ENCODE measurements at regions not wholly inside any gene's neighbourhood (a gene's known extent, or its start where the extent isn't known, plus 50 kb on each side); places are given as distances from the start of the nearest gene placed in this dataset.

DNA sequence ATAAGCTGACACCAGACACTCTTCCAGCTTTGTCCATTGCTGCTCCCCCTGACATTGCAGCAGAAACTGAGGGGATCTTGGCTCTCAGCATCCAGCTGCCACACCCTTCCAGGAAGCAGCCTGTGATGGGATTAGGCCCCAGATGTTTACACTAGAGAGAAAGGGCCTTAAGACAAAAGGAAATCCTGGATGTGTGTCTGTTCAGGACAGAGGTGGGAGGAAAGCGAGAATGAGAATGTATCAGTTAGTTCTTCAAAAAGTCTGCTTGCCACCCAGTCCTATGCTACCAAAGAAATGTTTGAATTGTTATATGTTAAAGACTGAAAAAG lies 58.8 kb downstream of the HES1 start:
- TF ChIP-seq, protein P1, sequence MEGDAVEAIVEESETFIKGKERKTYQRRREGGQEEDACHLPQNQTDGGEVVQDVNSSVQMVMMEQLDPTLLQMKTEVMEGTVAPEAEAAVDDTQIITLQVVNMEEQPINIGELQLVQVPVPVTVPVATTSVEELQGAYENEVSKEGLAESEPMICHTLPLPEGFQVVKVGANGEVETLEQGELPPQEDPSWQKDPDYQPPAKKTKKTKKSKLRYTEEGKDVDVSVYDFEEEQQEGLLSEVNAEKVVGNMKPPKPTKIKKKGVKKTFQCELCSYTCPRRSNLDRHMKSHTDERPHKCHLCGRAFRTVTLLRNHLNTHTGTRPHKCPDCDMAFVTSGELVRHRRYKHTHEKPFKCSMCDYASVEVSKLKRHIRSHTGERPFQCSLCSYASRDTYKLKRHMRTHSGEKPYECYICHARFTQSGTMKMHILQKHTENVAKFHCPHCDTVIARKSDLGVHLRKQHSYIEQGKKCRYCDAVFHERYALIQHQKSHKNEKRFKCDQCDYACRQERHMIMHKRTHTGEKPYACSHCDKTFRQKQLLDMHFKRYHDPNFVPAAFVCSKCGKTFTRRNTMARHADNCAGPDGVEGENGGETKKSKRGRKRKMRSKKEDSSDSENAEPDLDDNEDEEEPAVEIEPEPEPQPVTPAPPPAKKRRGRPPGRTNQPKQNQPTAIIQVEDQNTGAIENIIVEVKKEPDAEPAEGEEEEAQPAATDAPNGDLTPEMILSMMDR (IDR thresholded peaks at IDR 0.05 in 8 of 11, conservative IDR thresholded peaks at IDR 0.05 in 3 of 11): no peak
- no peak for TF ChIP-seq POLR2A (IDR thresholded peaks at IDR 0.05)

Data from spleen (tissue), 7 donors.